IMR-90 (cell line): ENCODE measurements at regions not wholly inside any gene's neighbourhood (a gene's known extent, or its start where the extent isn't known, plus 50 kb on each side); places are given as distances from the start of the nearest gene placed in this dataset.

Source experiments
- ATAC-seq: fragments of 200-7000 bp; cut with Tn5 transposase; 2 replicates; pipeline ENCODE4 v1.9.1; 2020; ENCODE audit warnings: low read depth, mild to moderate bottlenecking, moderate library complexity
- BruUV-seq: library from RNA; stranded (reverse); fragments of 400-500 nt; replicated peaks from 2 replicates; lab custom pipeline; 2021; lab: Mats Ljungman, UMichigan
- CTCF ChIA-PET: fragments of 300-600 bp; formaldehyde crosslinking; extraction: SDS; loops from one replicate; lab custom pipeline; 2021; ENCODE audit warnings: antibody characterized with exemption; lab: Yijun Ruan, JAX
- POLR2A ChIA-PET: fragments of 300-600 bp; sonication (Branson Sonifier 250); formaldehyde crosslinking; loops from one replicate; lab custom pipeline; 2022; ENCODE audit warnings: antibody characterized with exemption; ENCODE audit not compliant: unreplicated experiment; lab: Charles Lee
- DNase-seq: peaks from one replicate; pipeline ENCODE4 v3.0.0; 2013
- H2AFZ ChIP-seq: replicated peaks from 2 replicates; pipeline ENCODE3; 2013; ENCODE audit warnings: low read length, mild to moderate bottlenecking; ENCODE audit not compliant: poor library complexity
- H2AK5ac ChIP-seq: 2 replicates; pipeline ENCODE4 v1.6.1; 2013; ENCODE audit warnings: low read depth, low read length, inconsistent platforms
- H2AK9ac ChIP-seq: replicated peaks from 2 replicates; pipeline ENCODE3; 2013; ENCODE audit warnings: mild to moderate bottlenecking, low read depth, low read length, moderate library complexity; ENCODE audit not compliant: poor library complexity
- H2BK120ac ChIP-seq: 2 replicates; pipeline ENCODE4 v1.6.1; 2013; ENCODE audit warnings: low read depth, low read length, inconsistent platforms
- H2BK15ac ChIP-seq: 3 replicates; pipeline ENCODE4 v1.6.1; 2013; ENCODE audit warnings: low read depth, low read length, inconsistent platforms
- H2BK20ac ChIP-seq: 2 replicates; pipeline ENCODE4 v1.6.1; 2013; ENCODE audit warnings: low read depth, mild to moderate bottlenecking, inconsistent platforms, low read length, moderate library complexity
- H2BK5ac ChIP-seq: 2 replicates; pipeline ENCODE4 v1.6.1; 2013; ENCODE audit warnings: mild to moderate bottlenecking, low read depth, low read length, inconsistent platforms; ENCODE audit not compliant: poor library complexity, severe bottlenecking
- H3K14ac ChIP-seq: replicated peaks from 2 replicates; pipeline ENCODE4 v1.6.1; 2013; ENCODE audit warnings: low read depth, low read length, inconsistent platforms
- H3K18ac ChIP-seq: 2 replicates; pipeline ENCODE4 v1.6.1; 2013; ENCODE audit warnings: low read depth, low read length, control low read depth
- H3K23ac ChIP-seq: 2 replicates; pipeline ENCODE4 v1.6.1; 2013; ENCODE audit warnings: low read depth, low read length, inconsistent platforms
- H3K27ac ChIP-seq: 2 replicates; pipeline ENCODE4 v1.5.1; 2013; ENCODE audit warnings: mild to moderate bottlenecking, control low read depth, low read length; ENCODE audit not compliant: insufficient read depth
- H3K27me3 ChIP-seq: 2 replicates; pipeline ENCODE4 v1.6.1; 2013; ENCODE audit warnings: low read length; ENCODE audit not compliant: control insufficient read depth, insufficient read depth
- H3K36me3 ChIP-seq: 2 replicates; pipeline ENCODE4 v1.6.1; 2013; ENCODE audit warnings: low read length, mixed read lengths; ENCODE audit not compliant: control insufficient read depth, insufficient read depth
- H3K4ac ChIP-seq: 2 replicates; pipeline ENCODE4 v1.6.1; 2013; ENCODE audit warnings: low read depth, low read length, inconsistent platforms
- H3K4me1 ChIP-seq: 2 replicates; pipeline ENCODE4 v1.6.1; 2013; ENCODE audit warnings: low read length, mixed read lengths; ENCODE audit not compliant: control insufficient read depth, insufficient read depth
- H3K4me2 ChIP-seq: 2 replicates; pipeline ENCODE4 v1.6.1; 2013; ENCODE audit warnings: low read depth, mild to moderate bottlenecking, control low read depth, low read length, moderate library complexity
- H3K4me3 ChIP-seq: 2 replicates; pipeline ENCODE4 v1.5.1; 2013; ENCODE audit warnings: low read depth, mild to moderate bottlenecking, control low read depth, low read length, moderate library complexity; ENCODE audit not compliant: insufficient read depth
- H3K56ac ChIP-seq: 2 replicates; pipeline ENCODE4 v1.6.1; 2013; ENCODE audit warnings: low read length, inconsistent platforms; ENCODE audit not compliant: insufficient read depth; ENCODE audit errors: extremely low read depth
- H3K79me1 ChIP-seq, 2 experiments: 2 replicates each; pipeline ENCODE4 v1.6.1; 2013; ENCODE audit warnings: low read length in 2 of 2, inconsistent platforms in 1 of 2, low read depth in 1 of 2
- H3K9ac ChIP-seq: 2 replicates; pipeline ENCODE4 v1.6.1; 2013; ENCODE audit warnings: low read depth, low read length, control low read depth
- H3K9me1 ChIP-seq: 2 replicates; pipeline ENCODE4 v1.6.1; 2013; ENCODE audit warnings: low read length, inconsistent platforms; ENCODE audit not compliant: insufficient read depth
- H3K9me3 ChIP-seq: 2 replicates; pipeline ENCODE4 v1.6.1; 2013; ENCODE audit warnings: low read length; ENCODE audit not compliant: control insufficient read depth, insufficient read depth
- H4K20me1 ChIP-seq: 2 replicates; pipeline ENCODE4 v1.6.1; 2013; ENCODE audit warnings: low read length, inconsistent platforms; ENCODE audit not compliant: insufficient read depth
- H4K5ac ChIP-seq: 2 replicates; pipeline ENCODE4 v1.6.1; 2013; ENCODE audit warnings: mild to moderate bottlenecking, low read depth, low read length, control low read depth
- H4K8ac ChIP-seq, 2 experiments: 2 replicates each; pipeline ENCODE4 v1.6.1; 2013; ENCODE audit warnings: low read depth in 2 of 2, low read length in 2 of 2, control low read depth in 1 of 2, inconsistent platforms in 1 of 2
- H4K91ac ChIP-seq: 2 replicates; pipeline ENCODE4 v1.6.1; 2013; ENCODE audit warnings: low read depth, low read length, inconsistent platforms; ENCODE audit not compliant: insufficient read depth
- MAFK ChIP-seq: IDR thresholded peaks from 2 replicates; pipeline ENCODE4 v1.6.1; 2012; ENCODE audit warnings: low read depth, low read length, improper control_type of control experiment
- RCOR1 ChIP-seq: IDR thresholded peaks from 2 replicates; pipeline ENCODE4 v1.6.1; 2012; ENCODE audit warnings: mild to moderate bottlenecking, low read length, improper control_type of control experiment; ENCODE audit not compliant: insufficient replicate concordance
- USF2 ChIP-seq: fragments of 150-350 bp; IDR thresholded peaks from 2 replicates; pipeline ENCODE4 v1.6.1; 2017; ENCODE audit warnings: mild to moderate bottlenecking, antibody characterized with exemption, low read length, low read depth
- WGBS, 2 experiments: methylation state at CpG; one replicate each; pipeline versions ENCODE4 v1.1.5 to v1.1.7; 2013; ENCODE audit warnings: missing lambda C conversion rate in 2 of 2; ENCODE audit not compliant: insufficient read length in 1 of 2; ENCODE audit errors: extremely low coverage in 2 of 2; 5-methylcytosine and 5-hydroxymethylcytosine counted together
- dilution Hi-C: fragments of 300-500 bp; cut with HindIII; formaldehyde crosslinking; loops from one replicate; pipeline ENCODE4 v1.14.3; 2018; ENCODE audit warnings: low sequenced_read_pairs; ENCODE audit not compliant: unreplicated experiment
- in situ Hi-C: fragments of 300-500 bp; cut with MboI; formaldehyde crosslinking; loops from 3 replicates; pipeline ENCODE4 v1.14.3; 2019; ENCODE audit warnings: low sequenced_read_pairs, inconsistent platforms, mixed read lengths
- intact Hi-C: fragments of 100-400 bp; cut with micrococcal nuclease; formaldehyde crosslinking; loops from 2 replicates; pipeline ENCODE4 v1.10.0; 2022

GRCh38 chr6:21494505-21494904, 99.0 kb upstream of the SOX4 start:
- H3K27ac ChIP-seq = no peak overlapping the region
- no peak overlapping the region for H3K4ac ChIP-seq
- no peak overlapping the region for H3K4me3 ChIP-seq
- dilution Hi-C loops = no loop called here
- H4K91ac ChIP-seq = no peak overlapping the region
- H4K20me1 ChIP-seq = no peaks in the 10 kb centered on the region
- no peak overlapping the region for H2BK120ac ChIP-seq
- H3K27me3 ChIP-seq = no peaks in the 10 kb centered on the region
- H4K5ac ChIP-seq = no peak overlapping the region
- H4K8ac ChIP-seq = no peak overlapping the region
- BruUV-seq = no TSS peak
- H2BK15ac ChIP-seq = no peak overlapping the region
- ChIA-PET CTCF (no interaction called here), POLR2A (no interaction called here)
- no peak overlapping the region for H3K9ac ChIP-seq
- no peak overlapping the region for H3K4me2 ChIP-seq
- TF ChIP-seq RCOR1 (no peak), USF2 (no peak), MAFK (no peak)
- no peak overlapping the region for H2BK20ac ChIP-seq
- H3K18ac ChIP-seq = no peak overlapping the region; the same call in 1 of the 2 replicates
- no peak overlapping the region for H3K23ac ChIP-seq
- H3K9me1 ChIP-seq = no peaks in the 10 kb centered on the region
- H3K14ac ChIP-seq = no peak overlapping the region
- ATAC-seq (no peak), DNase-seq (no peak)
- no peaks in the 10 kb centered on the region for H3K79me1 ChIP-seq
- H3K9me3 ChIP-seq = no peaks in the 10 kb centered on the region
- H2BK5ac ChIP-seq = no peak overlapping the region
- no peak overlapping the region for H2AK9ac ChIP-seq
- intact Hi-C loops = no loop called here
- no peak overlapping the region for H3K56ac ChIP-seq
- in situ Hi-C loops = no loop called here
- no peak overlapping the region for H2AK5ac ChIP-seq
- peaks cover 2% of the 10 kb centered on the region; the same call in 1 of the 2 replicates for H3K4me1 ChIP-seq
- no CpG with 5 or more reads among the region's 8 CpGs for WGBS, 2 experiments
- H3K36me3 ChIP-seq = no peaks in the 10 kb centered on the region
- no peak overlapping the region for H2AFZ ChIP-seq
